ENCODE measurements at regions not wholly inside any gene's neighbourhood (a gene's known extent, or its start where the extent isn't known, plus 50 kb on each side); places are given as distances from the start of the nearest gene placed in this dataset.

DNA sequence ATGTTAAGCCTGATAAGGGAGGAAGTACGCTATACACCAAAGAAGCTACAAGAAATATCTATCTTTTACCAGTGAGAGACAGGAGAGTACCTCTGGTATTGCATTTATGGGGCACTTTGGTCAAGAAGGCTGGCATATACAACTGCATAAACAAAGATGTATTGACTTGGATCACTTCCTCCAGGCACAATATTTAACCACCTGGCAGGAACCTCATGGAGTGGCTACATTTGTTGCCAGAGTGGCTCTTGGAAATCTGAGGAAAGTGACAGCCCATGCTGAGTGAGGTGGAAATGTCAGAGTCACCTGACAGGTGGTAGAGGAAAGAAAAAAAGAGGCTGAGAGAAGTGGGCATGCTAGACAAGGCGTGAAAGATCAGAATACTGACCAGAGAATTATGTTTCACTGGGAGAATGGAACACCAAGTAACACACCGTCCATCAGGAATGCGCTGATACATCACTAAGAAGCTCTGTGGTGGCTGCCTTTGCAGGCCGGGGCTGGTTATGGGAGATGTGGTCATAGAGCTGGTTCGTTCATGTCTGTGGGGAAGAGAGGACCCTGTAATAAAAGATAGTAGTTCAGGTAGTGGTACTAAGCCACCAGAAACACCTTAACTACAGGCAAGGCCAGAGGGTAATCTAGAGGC is 61.4 kb upstream of the UFL1 start:
- Histone ChIP-seq H3K36me3 (ENCODE audit: control insufficient read depth in 2 of 2, extremely low read depth in 1 of 2, insufficient read depth in 2 of 2, low read length in 2 of 2) (no peaks in the 10 kb centered on the region), H3K79me2 (ENCODE audit: control insufficient read depth, insufficient read depth, low read length) (no peaks in the 10 kb centered on the region), H4K20me1 (replicated peaks; ENCODE audit: control insufficient read depth, extremely low read depth, insufficient read depth, low read length) (no peaks in the 10 kb centered on the region), H3K9ac (replicated peaks; ENCODE audit: extremely low read depth, insufficient read depth, low read length) (no peak overlapping the region), H3K27ac (ENCODE audit: insufficient read depth, low read depth, low read length) (no peak overlapping the region), H3K27me3 (ENCODE audit: control insufficient read depth in 2 of 2, insufficient read depth in 2 of 2, low read length in 2 of 2) (no peaks in the 10 kb centered on the region), H3K9me3 (replicated peaks; ENCODE audit: control insufficient read depth, insufficient read depth, low read length) (no peaks in the 10 kb centered on the region), H3K4me3 (replicated peaks in 1 of 3; ENCODE audit: insufficient read depth in 1 of 3, low read depth in 1 of 3, low read length in 3 of 3) (no peak overlapping the region), H3K4me1 (ENCODE audit: control insufficient read depth, extremely low read depth, insufficient read depth, low read length) (no peaks in the 10 kb centered on the region), H3K9me1 (replicated peaks; ENCODE audit: control insufficient read depth, extremely low read depth, insufficient read depth, low read length) (no peaks in the 10 kb centered on the region), H2AFZ (ENCODE audit: low read depth, low read length) (no peak overlapping the region), H3K4me2 (ENCODE audit: insufficient read depth, low read length) (no peak overlapping the region)
- FAIRE-seq (no peak), DNase-seq (ENCODE audit: low read depth, low spot score) (no peak)
- dilution Hi-C loops (cut with MboI; ENCODE audit: extremely low pct_ligation_motif_present, low sequenced_read_pairs) = no loop called here
- CTCF ChIA-PET = no interaction called here
- BruUV-seq (replicated peaks) = no TSS peak
- intact Hi-C loops (cut with micrococcal nuclease) = no loop called here
- TF ChIP-seq, protein P1, sequence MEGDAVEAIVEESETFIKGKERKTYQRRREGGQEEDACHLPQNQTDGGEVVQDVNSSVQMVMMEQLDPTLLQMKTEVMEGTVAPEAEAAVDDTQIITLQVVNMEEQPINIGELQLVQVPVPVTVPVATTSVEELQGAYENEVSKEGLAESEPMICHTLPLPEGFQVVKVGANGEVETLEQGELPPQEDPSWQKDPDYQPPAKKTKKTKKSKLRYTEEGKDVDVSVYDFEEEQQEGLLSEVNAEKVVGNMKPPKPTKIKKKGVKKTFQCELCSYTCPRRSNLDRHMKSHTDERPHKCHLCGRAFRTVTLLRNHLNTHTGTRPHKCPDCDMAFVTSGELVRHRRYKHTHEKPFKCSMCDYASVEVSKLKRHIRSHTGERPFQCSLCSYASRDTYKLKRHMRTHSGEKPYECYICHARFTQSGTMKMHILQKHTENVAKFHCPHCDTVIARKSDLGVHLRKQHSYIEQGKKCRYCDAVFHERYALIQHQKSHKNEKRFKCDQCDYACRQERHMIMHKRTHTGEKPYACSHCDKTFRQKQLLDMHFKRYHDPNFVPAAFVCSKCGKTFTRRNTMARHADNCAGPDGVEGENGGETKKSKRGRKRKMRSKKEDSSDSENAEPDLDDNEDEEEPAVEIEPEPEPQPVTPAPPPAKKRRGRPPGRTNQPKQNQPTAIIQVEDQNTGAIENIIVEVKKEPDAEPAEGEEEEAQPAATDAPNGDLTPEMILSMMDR (IDR thresholded peaks at IDR 0.05; ENCODE audit: extremely low read depth in 1 of 2, insufficient read depth in 1 of 2, low read depth in 1 of 2, low read length in 2 of 2) = no peak
- TF ChIP-seq EZH2 (IDR thresholded peaks at IDR 0.05; ENCODE audit: borderline replicate concordance, low read depth, low read length, severe bottlenecking) (no peak), FOS (IDR thresholded peaks at IDR 0.05; ENCODE audit: borderline replicate concordance, insufficient read depth, low read length) (no peak), JUN (IDR thresholded peaks at IDR 0.05; ENCODE audit: borderline replicate concordance, insufficient read depth, insufficient read length, low read depth) (no peak)
- POLR2A ChIA-PET = no interaction called here

GRCh38 chr6:96465321-96465903 is 56.2 kb upstream of the UFL1 start:
- Histone ChIP-seq H3K4me1 (ENCODE audit: control insufficient read depth, extremely low read depth, insufficient read depth, low read length) (no peaks in the 10 kb centered on the region), H3K27me3 (ENCODE audit: control insufficient read depth in 2 of 2, insufficient read depth in 2 of 2, low read length in 2 of 2) (no peaks in the 10 kb centered on the region), H3K27ac (ENCODE audit: insufficient read depth, low read depth, low read length) (no peak overlapping the region), H4K20me1 (replicated peaks; ENCODE audit: control insufficient read depth, extremely low read depth, insufficient read depth, low read length) (no peaks in the 10 kb centered on the region), H3K4me2 (ENCODE audit: insufficient read depth, low read length) (no peak overlapping the region), H3K9me1 (replicated peaks; ENCODE audit: control insufficient read depth, extremely low read depth, insufficient read depth, low read length) (no peaks in the 10 kb centered on the region), H2AFZ (ENCODE audit: low read depth, low read length) (no peak overlapping the region), H3K79me2 (ENCODE audit: control insufficient read depth, insufficient read depth, low read length) (no peaks in the 10 kb centered on the region), H3K9me3 (replicated peaks; ENCODE audit: control insufficient read depth, insufficient read depth, low read length) (no peaks in the 10 kb centered on the region), H3K36me3 (ENCODE audit: control insufficient read depth in 2 of 2, extremely low read depth in 1 of 2, insufficient read depth in 2 of 2, low read length in 2 of 2) (no peaks in the 10 kb centered on the region), H3K4me3 (replicated peaks in 1 of 3; ENCODE audit: insufficient read depth in 1 of 3, low read depth in 1 of 3, low read length in 3 of 3) (no peak overlapping the region), H3K9ac (replicated peaks; ENCODE audit: extremely low read depth, insufficient read depth, low read length) (no peak overlapping the region)
- DNase-seq (ENCODE audit: low read depth, low spot score) = no peak
- BruUV-seq (replicated peaks) = no TSS peak
- ChIA-PET POLR2A (no interaction called here), CTCF (no interaction called here)
- FAIRE-seq = no peak
- intact Hi-C loops (cut with micrococcal nuclease) (no loop called here), dilution Hi-C loops (cut with MboI; ENCODE audit: extremely low pct_ligation_motif_present, low sequenced_read_pairs) (no loop called here)
- no peak for TF ChIP-seq MYC (IDR thresholded peaks at IDR 0.05; ENCODE audit: low read depth, low read length)
- no peak for TF ChIP-seq GATA2 (IDR thresholded peaks at IDR 0.05; ENCODE audit: insufficient read depth, insufficient read length, low read depth, low read length)
- TF ChIP-seq FOS (IDR thresholded peaks at IDR 0.05; ENCODE audit: borderline replicate concordance, insufficient read depth, low read length) = no peak
- no peak for TF ChIP-seq JUN (IDR thresholded peaks at IDR 0.05; ENCODE audit: borderline replicate concordance, insufficient read depth, insufficient read length, low read depth)
- TF ChIP-seq POLR2A (IDR thresholded peaks at IDR 0.05; ENCODE audit: low read depth, low read length) = no peak
- TF ChIP-seq, protein P1 (IDR thresholded peaks at IDR 0.05; ENCODE audit: extremely low read depth in 1 of 2, insufficient read depth in 1 of 2, low read depth in 1 of 2, low read length in 2 of 2) = no peak
- TF ChIP-seq EZH2 (IDR thresholded peaks at IDR 0.05; ENCODE audit: borderline replicate concordance, low read depth, low read length, severe bottlenecking) = no peak
- TF ChIP-seq, protein P2, sequence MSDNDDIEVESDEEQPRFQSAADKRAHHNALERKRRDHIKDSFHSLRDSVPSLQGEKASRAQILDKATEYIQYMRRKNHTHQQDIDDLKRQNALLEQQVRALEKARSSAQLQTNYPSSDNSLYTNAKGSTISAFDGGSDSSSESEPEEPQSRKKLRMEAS (IDR thresholded peaks at IDR 0.05; ENCODE audit: insufficient read depth, insufficient read length) = no peak
- no peak for TF ChIP-seq POLR2AphosphoS5 (IDR thresholded peaks at IDR 0.05; ENCODE audit: insufficient read depth, low read depth, low read length)
